ENCODE measurements at regions not wholly inside any gene's neighbourhood (a gene's known extent, or its start where the extent isn't known, plus 50 kb on each side); places are given as distances from the start of the nearest gene placed in this dataset.

DNA sequence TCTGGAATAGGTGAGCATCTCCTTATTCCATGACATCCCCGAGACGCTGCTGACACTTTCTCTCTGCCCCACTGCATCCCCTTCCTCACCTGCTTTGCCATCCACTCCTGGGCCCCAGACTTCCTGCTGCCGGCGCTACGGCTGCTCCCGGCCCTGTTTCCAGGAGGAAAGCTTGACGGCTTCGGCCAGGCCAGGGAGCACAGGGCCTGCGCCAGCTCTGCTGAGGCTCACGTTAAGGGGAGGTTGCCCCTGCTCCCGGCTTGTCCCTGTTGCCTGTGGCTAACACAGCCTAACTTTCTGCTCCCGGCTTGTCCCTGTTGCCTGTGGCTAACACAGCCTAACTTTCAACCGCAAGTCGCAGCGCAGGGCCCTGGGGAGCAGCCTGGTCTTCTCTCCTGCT lies 177.3 kb upstream of the RGMA start:
- TF ChIP-seq MAFK (IDR thresholded peaks at IDR 0.05; ENCODE audit: low read depth, low read length) (no peak), RAD21 (IDR thresholded peaks at IDR 0.05; ENCODE audit: low read length) (no peak), RFX5 (IDR thresholded peaks at IDR 0.05; ENCODE audit: low read depth, low read length) (no peak), USF2 (IDR thresholded peaks at IDR 0.05; ENCODE audit: low read depth, low read length) (no peak), POLR2A (IDR thresholded peaks at IDR 0.05; ENCODE audit: low read depth, low read length) (no peak), NFE2L2 (IDR thresholded peaks at IDR 0.05; ENCODE audit: low read depth, low read length) (no peak)
- TF ChIP-seq, protein P1, sequence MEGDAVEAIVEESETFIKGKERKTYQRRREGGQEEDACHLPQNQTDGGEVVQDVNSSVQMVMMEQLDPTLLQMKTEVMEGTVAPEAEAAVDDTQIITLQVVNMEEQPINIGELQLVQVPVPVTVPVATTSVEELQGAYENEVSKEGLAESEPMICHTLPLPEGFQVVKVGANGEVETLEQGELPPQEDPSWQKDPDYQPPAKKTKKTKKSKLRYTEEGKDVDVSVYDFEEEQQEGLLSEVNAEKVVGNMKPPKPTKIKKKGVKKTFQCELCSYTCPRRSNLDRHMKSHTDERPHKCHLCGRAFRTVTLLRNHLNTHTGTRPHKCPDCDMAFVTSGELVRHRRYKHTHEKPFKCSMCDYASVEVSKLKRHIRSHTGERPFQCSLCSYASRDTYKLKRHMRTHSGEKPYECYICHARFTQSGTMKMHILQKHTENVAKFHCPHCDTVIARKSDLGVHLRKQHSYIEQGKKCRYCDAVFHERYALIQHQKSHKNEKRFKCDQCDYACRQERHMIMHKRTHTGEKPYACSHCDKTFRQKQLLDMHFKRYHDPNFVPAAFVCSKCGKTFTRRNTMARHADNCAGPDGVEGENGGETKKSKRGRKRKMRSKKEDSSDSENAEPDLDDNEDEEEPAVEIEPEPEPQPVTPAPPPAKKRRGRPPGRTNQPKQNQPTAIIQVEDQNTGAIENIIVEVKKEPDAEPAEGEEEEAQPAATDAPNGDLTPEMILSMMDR (conservative IDR thresholded peaks at IDR 0.05; ENCODE audit: low read depth, low read length), result no peak
